Activated naive CD8-positive, alpha-beta T cell treated with anti-CD3 and anti-CD28 coated beads, Interleukin-2, amount 50 U/mL, for 24 hours (primary cell): ENCODE measurements at regions not wholly inside any gene's neighbourhood (a gene's known extent, or its start where the extent isn't known, plus 50 kb on each side); places are given as distances from the start of the nearest gene placed in this dataset.
"Not testable (repeated sequence)": the region's sequence is repeated elsewhere in the genome, so short reads cannot be mapped to it uniquely, and the experiment has no call there.

Experiments used
- ATAC-seq: fragments of 150-1000 bp; cut with Tn5 transposase; one replicate; pipeline ENCODE4 v1.10.0; 2021
- DNase-seq: peaks from one replicate; pipeline ENCODE4 v3.0.0; 2021
- H3K27ac Mint-ChIP-seq: one replicate; pipeline ENCODE4 v1.8.0; 2021; ENCODE audit warnings: mild to moderate bottlenecking, mixed read lengths
- H3K27me3 Mint-ChIP-seq: one replicate; pipeline ENCODE4 v1.8.0; 2021; ENCODE audit warnings: mixed read lengths
- H3K36me3 Mint-ChIP-seq: one replicate; pipeline ENCODE4 v1.8.0; 2021; ENCODE audit warnings: low read depth, mixed read lengths
- H3K4me1 Mint-ChIP-seq: one replicate; pipeline ENCODE4 v1.8.0; 2021; ENCODE audit warnings: mixed read lengths
- H3K4me3 Mint-ChIP-seq: one replicate; pipeline ENCODE4 v1.8.0; 2021; ENCODE audit warnings: mild to moderate bottlenecking, moderate library complexity, mixed read lengths
- H3K9me3 Mint-ChIP-seq: one replicate; pipeline ENCODE4 v1.8.0; 2021; ENCODE audit warnings: mixed read lengths

DNA sequence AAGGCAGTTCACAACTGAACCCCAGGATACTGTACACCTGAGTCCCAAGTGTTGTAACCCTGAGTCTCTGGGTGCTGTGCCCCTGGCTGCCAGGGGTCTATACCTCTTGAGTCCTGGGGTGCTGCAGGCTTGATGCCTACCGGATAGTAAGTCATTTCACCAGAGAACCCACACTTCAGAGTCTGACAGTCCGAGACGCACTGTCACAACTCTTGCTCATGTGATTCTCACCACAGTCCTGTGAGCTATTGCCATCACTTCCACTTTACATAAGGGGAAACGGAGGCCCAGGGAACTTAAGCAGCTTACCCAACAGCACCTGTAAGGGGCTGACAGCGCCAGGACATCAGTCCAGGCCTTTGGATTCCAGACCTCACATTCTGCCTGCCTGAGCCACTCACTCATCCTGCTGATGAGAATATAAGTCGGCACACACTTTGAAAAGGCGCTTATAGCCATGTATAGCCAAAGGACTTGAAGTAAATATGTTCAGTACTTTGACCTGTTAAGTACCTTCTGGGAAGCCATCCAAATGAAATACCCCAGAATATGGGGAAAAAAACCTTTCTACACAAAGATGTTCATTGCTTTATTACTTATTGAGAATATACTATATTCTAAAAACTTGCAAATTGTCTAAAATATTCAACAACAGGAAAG, 180.7 kb upstream of the ID2 start:
- Mint-ChIP-seq H3K4me3 (no peak overlapping the region), H3K36me3 (no peaks in the 10 kb centered on the region), H3K9me3 (no peaks in the 10 kb centered on the region), H3K4me1 (peaks cover 4% of the 10 kb centered on the region), H3K27me3 (no peaks in the 10 kb centered on the region), H3K27ac (no peak overlapping the region)
- DNase-seq (no peak), ATAC-seq (no peak)

DNA sequence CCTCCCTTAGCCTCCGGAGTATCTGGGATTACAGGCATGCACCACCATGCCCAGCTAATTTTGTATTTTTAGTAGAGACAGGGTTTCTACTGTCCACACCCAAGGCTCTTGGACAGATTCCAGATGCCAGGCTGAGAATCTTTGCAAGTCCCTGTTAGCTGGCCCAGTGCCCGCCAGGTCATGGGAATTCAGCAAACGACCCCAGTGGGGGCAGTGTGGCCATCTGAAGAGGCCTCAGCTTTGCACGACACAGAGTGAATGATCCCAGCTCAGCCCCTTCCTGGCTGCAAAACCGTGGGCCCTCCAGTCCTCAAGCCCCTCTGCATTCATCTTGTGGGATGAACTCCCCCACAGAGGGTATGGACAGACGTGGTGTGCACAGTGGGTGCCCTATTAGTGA, 179.5 kb upstream of the ID2 start:
- Mint-ChIP-seq H3K27me3 (no peaks in the 10 kb centered on the region), H3K27ac (no peak overlapping the region)

DNA sequence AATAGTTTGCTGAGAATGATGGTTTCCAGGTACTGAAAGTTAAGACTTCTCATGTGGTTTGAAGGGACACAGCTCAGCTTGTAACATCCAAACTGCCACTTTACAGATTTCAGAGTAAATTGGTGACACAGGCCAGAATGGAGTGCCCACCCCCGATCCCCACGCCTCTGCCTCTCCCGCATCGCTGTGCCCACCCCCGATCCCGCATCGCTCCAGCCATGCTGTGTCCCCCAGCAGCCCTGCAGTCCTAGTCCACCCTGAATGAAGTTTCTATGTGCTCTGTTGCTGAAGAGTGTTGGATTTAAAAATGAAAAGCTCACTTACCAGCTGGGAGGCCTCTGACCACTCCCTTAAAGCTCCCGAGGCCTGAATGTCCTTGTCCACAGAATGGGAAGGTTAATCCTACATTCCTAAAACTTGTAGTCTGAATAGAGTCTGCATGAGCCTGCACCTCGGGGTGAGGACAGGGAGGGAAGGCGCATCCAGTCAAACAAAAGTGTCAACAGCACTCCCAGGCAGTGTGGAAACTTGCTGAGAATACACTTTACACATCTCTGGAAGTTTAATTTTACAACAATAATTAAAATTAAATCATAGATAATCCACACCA, 176.4 kb upstream of the ID2 start:
- ATAC-seq (no peak), DNase-seq (no peak)
- H3K27ac Mint-ChIP-seq, result no peak overlapping the region
- no peak overlapping the region for H3K4me3 Mint-ChIP-seq
- H3K4me1 Mint-ChIP-seq, result no peaks in the 10 kb centered on the region
- no peaks in the 10 kb centered on the region for H3K27me3 Mint-ChIP-seq
- peaks cover 6% of the 10 kb centered on the region for H3K9me3 Mint-ChIP-seq
- peaks cover 13% of the 10 kb centered on the region for H3K36me3 Mint-ChIP-seq

More for the DNA sequence above, 179.5 kb upstream of the ID2 start:
- H3K9me3 Mint-ChIP-seq, result no peaks in the 10 kb centered on the region
- H3K4me3 Mint-ChIP-seq, result no peak overlapping the region
- ATAC-seq (no peak), DNase-seq (no peak)
- H3K4me1 Mint-ChIP-seq, result peaks cover 4% of the 10 kb centered on the region
- no peaks in the 10 kb centered on the region for H3K36me3 Mint-ChIP-seq

GRCh38 chr2:8506746-8507145, 175.1 kb upstream of the ID2 start:
- no peak overlapping the region for H3K4me3 Mint-ChIP-seq
- no peaks in the 10 kb centered on the region for H3K27me3 Mint-ChIP-seq

DNA sequence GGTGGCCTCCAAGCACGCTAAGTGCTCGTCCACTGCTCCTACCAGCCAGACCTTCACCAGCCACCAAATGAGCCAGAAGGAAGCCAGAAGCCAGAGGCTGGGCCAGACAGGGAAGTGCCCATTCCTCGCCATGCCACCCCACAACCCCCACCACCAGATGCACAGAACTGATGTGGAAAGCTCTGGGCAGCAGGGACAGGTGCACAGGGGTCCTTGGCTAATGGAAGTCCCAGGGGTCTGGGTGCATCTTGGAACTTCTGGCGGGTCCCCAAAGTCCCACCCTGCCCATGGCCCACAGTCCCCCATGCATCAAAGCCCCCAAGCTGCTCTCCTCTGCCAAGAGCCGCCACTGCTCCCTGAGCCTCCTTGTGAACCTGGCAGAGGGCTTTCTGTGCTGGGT, 173.1 kb upstream of the ID2 start:
- H3K36me3 Mint-ChIP-seq, result peaks cover 17% of the 10 kb centered on the region
- H3K27me3 Mint-ChIP-seq, result no peaks in the 10 kb centered on the region
- ATAC-seq (no peak), DNase-seq (no peak)
- H3K9me3 Mint-ChIP-seq, result peaks cover 15% of the 10 kb centered on the region
- no peak overlapping the region for H3K4me3 Mint-ChIP-seq
- H3K4me1 Mint-ChIP-seq, result peaks cover 25% of the 10 kb centered on the region
- no peak overlapping the region for H3K27ac Mint-ChIP-seq

More at GRCh38 chr2:8506746-8507145, 175.1 kb upstream of the ID2 start:
- peaks cover 13% of the 10 kb centered on the region for H3K36me3 Mint-ChIP-seq
- ATAC-seq (no peak), DNase-seq (no peak)
- no peak overlapping the region for H3K27ac Mint-ChIP-seq
- H3K9me3 Mint-ChIP-seq, result peaks cover 6% of the 10 kb centered on the region
- H3K4me1 Mint-ChIP-seq, result peaks cover 4% of the 10 kb centered on the region

GRCh38 chr2:8509621-8510020, 172.2 kb upstream of the ID2 start:
- DNase-seq (no peak), ATAC-seq (no peak)
- Mint-ChIP-seq H3K36me3 (peaks cover 22% of the 10 kb centered on the region), H3K4me1 (peaks cover 33% of the 10 kb centered on the region), H3K9me3 (peaks cover 15% of the 10 kb centered on the region), H3K4me3 (no peak overlapping the region), H3K27ac (no peak overlapping the region), H3K27me3 (no peaks in the 10 kb centered on the region)

DNA sequence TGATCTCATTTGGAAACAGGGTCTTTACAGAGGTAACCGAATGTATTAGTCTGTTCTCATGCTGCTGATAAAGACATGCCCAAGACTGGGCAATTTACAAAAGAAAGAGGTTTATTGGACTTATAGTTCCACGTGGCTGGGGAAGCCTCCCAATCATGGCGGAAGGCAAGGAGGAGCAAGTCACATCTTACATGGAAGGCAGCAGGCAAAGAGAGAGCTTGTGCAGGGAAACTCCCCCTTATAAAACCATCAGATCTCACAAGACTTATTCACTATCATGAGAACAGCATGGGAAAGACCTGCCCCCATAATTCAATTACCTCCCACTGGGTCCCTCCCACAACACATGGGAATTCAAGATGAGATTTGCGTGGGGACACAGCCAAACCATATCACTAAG, 171.8 kb upstream of the ID2 start:
- H3K36me3 Mint-ChIP-seq, result peaks cover 23% of the 10 kb centered on the region
- not testable (repeated sequence) for ATAC-seq, H3K27me3 Mint-ChIP-seq, DNase-seq, H3K4me3 Mint-ChIP-seq, H3K27ac Mint-ChIP-seq
- peaks cover 37% of the 10 kb centered on the region for H3K4me1 Mint-ChIP-seq
- peaks cover 15% of the 10 kb centered on the region for H3K9me3 Mint-ChIP-seq

- H3K27ac Mint-ChIP-seq, result no peak overlapping the region
- peaks cover 42% of the 10 kb centered on the region for H3K4me1 Mint-ChIP-seq
- H3K9me3 Mint-ChIP-seq, result peaks cover 15% of the 10 kb centered on the region
- H3K4me3 Mint-ChIP-seq, result no peak overlapping the region
- DNase-seq (no peak), ATAC-seq (no peak)
- H3K36me3 Mint-ChIP-seq, result peaks cover 23% of the 10 kb centered on the region
- H3K27me3 Mint-ChIP-seq, result no peaks in the 10 kb centered on the region
These were observed 171.3 kb upstream of the ID2 start for GRCh38 chr2:8510519-8510918.

DNA sequence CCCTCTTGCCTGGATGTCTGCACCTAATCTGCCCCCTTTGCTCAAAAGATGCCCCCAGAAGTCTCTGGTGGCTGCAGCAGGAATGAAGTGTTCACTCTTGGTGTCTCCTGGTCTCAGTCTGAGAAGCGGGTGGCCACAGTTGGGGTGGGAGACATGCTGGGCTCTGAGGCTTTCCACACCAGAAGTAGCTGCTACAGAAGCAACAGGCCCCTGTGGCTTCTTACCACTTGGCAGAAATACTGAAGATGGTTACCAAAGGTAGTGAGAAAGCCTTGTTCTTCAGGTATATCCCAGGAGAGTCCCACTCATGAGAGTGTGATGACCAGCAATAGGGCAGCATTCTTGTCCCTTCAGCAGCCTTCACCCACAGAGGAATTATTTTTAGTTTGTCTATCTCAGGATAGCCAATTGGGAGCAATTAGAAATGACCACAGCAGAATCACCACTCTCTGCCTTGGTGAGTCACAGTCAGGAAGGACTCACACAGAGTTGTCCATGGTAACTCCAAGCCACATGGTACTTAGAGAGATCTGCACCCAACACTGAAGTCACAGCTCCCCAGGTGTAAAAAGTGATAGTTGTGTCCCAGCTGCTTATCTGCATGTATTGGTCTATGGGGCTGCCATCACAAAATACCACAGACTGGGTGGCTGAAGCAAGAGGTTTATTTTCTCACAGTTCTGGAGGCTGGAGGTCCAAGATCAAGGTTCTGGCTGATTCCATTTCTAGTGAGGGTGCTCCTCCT, 169.8 kb upstream of the ID2 start:
- Mint-ChIP-seq H3K36me3 (peaks cover 23% of the 10 kb centered on the region), H3K9me3 (peaks cover 15% of the 10 kb centered on the region), H3K27me3 (no peaks in the 10 kb centered on the region), H3K4me3 (no peak overlapping the region), H3K4me1 (peaks cover 56% of the 10 kb centered on the region), H3K27ac (peak overlapping the region; percentile 20)
- DNase-seq, result no peak
- no peak for ATAC-seq

GRCh38 chr2:8513601-8514273, 168.1 kb upstream of the ID2 start:
- no peak for ATAC-seq
- Mint-ChIP-seq H3K27ac (peak overlapping the region; percentile 95), H3K4me1 (peaks cover 65% of the 10 kb centered on the region), H3K27me3 (no peaks in the 10 kb centered on the region), H3K36me3 (peaks cover 23% of the 10 kb centered on the region), H3K4me3 (peak overlapping the region; percentile 72), H3K9me3 (peaks cover 15% of the 10 kb centered on the region)
- no peak for DNase-seq

DNA sequence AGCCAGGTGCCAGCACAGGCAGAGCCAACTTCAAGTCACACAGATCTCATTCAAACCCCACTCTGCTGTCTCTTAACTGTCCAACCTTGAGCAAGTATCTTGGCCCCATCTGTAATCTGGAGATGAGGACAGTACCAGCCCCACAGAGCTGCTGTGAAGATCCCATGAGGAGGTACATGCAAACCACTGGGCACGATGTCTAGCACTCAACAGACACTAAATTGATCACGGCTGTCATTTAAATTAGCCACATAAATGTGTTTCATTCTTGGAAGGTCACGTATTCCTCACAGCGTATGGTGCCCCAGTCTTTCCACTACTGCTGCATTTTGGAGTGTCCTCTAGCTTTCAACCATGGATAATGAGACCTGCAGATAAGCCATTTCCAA, 167.6 kb upstream of the ID2 start:
- no peak for DNase-seq
- ATAC-seq, result no peak
- Mint-ChIP-seq H3K36me3 (peaks cover 21% of the 10 kb centered on the region), H3K27ac (peak overlapping the region; percentile 95), H3K27me3 (no peaks in the 10 kb centered on the region), H3K4me1 (peaks cover 71% of the 10 kb centered on the region), H3K4me3 (peak overlapping the region; percentile 72), H3K9me3 (peaks cover 15% of the 10 kb centered on the region)

DNA sequence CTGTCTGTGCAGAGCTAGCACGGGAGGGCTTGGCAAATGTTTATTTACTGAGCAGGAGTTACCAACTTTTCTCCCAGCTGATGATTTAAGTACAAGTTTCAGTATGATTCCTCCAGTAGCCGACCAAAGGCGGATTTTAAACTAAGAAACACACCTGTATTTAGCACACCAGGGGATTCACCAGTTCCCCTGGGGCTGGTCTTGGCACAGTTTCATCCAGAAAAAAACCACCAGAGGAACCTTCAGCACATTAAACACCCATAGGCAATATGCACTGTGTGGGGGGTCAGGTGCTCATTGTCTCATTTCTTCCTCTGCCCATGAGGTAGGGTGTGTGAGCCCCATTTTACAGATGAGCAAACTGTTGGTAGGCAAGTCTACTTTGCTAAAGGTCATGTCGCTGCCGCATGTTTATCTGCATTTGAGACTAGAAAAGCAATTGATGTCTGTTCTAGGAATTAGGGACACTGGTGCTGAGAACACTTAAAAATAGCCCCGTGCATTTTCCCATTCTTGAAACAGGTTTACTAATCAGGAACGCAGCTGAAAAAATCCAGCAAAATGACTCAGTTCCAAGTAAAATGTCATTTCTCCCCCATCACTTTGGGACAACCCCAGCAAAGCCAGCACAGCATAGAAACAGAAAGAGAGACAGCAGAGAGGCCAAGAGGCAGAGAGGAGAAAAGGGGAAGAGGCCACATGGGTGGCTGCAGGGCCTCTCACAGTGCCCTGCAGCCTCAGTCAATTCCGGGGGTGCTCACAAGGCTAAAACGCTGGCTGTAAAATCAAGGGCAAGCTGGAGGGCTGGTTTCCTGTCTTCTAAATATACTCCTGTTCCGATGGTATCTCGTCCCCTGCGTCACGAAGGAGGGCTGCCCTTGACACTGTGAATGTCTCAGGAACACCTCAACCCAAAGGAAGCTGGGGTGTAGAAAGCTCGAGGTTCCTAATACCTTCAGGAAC, 166.8 kb upstream of the ID2 start:
- peak overlapping the region; percentile 72 for H3K4me3 Mint-ChIP-seq
- H3K27me3 Mint-ChIP-seq, result no peaks in the 10 kb centered on the region
- peaks cover 12% of the 10 kb centered on the region for H3K9me3 Mint-ChIP-seq
- H3K4me1 Mint-ChIP-seq, result peaks cover 79% of the 10 kb centered on the region
- peak overlapping the region; percentile 95 for H3K27ac Mint-ChIP-seq
- peak; percentile 72 for DNase-seq
- H3K36me3 Mint-ChIP-seq, result peaks cover 13% of the 10 kb centered on the region
- peak; percentile 88 for ATAC-seq

DNA sequence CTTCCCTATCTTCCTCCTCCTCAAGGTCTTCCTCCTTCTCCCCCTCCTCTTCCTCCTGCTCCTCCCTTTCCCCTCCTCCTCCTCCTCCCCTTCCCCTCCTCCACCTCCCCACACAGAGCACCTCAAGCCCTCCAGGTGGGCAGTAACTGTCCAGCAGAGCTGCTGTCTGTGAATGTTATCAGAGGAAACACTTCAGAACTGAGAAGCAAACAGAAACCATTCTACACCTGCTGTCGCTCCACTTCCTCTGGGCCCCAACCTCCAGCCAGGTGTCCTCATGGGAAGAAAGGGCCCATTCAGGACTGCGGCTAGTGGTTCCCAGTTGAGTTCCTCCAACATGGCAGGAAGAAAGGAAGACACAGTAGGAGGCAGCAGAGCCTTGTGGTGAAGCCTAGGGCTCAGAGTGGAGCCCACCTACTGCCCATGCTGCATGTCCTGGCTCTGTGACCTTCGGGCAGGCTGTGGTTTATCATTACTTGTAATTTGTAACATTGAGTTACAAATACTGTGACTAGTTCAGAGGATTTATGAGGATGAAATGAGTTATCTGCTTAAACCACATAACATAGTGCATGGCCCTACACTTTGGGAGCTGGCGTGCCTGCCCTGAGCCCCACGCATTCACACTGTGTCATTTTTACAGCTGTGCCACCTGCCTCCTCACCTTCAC, 165.9 kb upstream of the ID2 start:
- DNase-seq (peak; percentile 38), ATAC-seq (peak; percentile 20)
- no peaks in the 10 kb centered on the region for H3K27me3 Mint-ChIP-seq
- H3K9me3 Mint-ChIP-seq, result peaks cover 9% of the 10 kb centered on the region
- peaks cover 10% of the 10 kb centered on the region for H3K36me3 Mint-ChIP-seq
- H3K4me3 Mint-ChIP-seq, result peak overlapping the region; percentile 53
- H3K27ac Mint-ChIP-seq, result peak overlapping the region; percentile 95
- H3K4me1 Mint-ChIP-seq, result peaks cover 87% of the 10 kb centered on the region
